T-helper 17 cell (primary cell): ENCODE measurements at regions not wholly inside any gene's neighbourhood (a gene's known extent, or its start where the extent isn't known, plus 50 kb on each side); places are given as distances from the start of the nearest gene placed in this dataset.
"Not testable (repeated sequence)": the region's sequence is repeated elsewhere in the genome, so short reads cannot be mapped to it uniquely, and the experiment has no call there.

Source experiments
- ATAC-seq: fragments of 150-1000 bp; cut with Tn5 transposase; 2 replicates; pipeline ENCODE4 v1.10.0; 2021; ENCODE audit warnings: mild to moderate bottlenecking, moderate library complexity
- DNase-seq, 3 donors: peaks; one replicate each; pipeline versions ENCODE4 v3.0.0 to v3.0.0-alpha.2; 2020 to 2021
- H3K9me3 ChIP-seq: one replicate; pipeline ENCODE4 v1.7.0; 2013; ENCODE audit warnings: low read length, mild to moderate bottlenecking; ENCODE audit not compliant: control insufficient read depth, poor library complexity, severe bottlenecking
- H3K27ac Mint-ChIP-seq: one replicate; pipeline ENCODE4 v1.8.0; 2022; ENCODE audit warnings: mild to moderate bottlenecking, moderate library complexity, mixed read lengths
- H3K27me3 Mint-ChIP-seq: one replicate; pipeline ENCODE4 v1.8.0; 2022; ENCODE audit warnings: mixed read lengths
- H3K36me3 Mint-ChIP-seq: one replicate; pipeline ENCODE4 v1.8.0; 2022; ENCODE audit warnings: low read depth, mixed read lengths
- H3K4me1 Mint-ChIP-seq: one replicate; pipeline ENCODE4 v1.8.0; 2022; ENCODE audit warnings: mild to moderate bottlenecking, mixed read lengths
- H3K4me3 Mint-ChIP-seq: one replicate; pipeline ENCODE4 v1.8.0; 2022; ENCODE audit warnings: mild to moderate bottlenecking, moderate library complexity, mixed read lengths

DNA sequence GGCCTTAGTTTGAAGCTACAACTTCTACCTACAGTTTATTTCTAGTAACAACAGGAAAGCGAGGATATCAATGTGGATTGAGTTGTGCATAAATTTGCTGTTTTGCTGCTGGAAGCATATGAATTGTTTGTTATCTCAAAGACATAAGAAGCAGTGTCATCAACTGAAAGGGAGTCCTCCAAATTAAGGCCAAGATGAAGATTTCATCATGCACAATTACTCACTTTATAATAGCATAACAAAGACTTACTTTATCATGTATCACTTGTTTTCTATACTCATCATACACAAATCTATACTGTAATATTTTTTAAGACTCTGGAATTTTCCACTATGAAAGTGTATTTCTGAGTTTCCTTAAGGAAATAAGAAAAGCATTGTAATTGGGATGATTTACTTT, 136.1 kb upstream of the FANCL start:
- H3K9me3 ChIP-seq: no peaks in the 10 kb centered on the region
- no peaks in the 10 kb centered on the region for H3K4me1 Mint-ChIP-seq
- ATAC-seq (no peak), DNase-seq (no peak)
- H3K36me3 Mint-ChIP-seq: no peaks in the 10 kb centered on the region
- H3K27me3 Mint-ChIP-seq: no peaks in the 10 kb centered on the region
- no peak overlapping the region for H3K27ac Mint-ChIP-seq
- H3K4me3 Mint-ChIP-seq: no peak overlapping the region

GRCh38 chr2:58376592-58376991, 135.5 kb upstream of the FANCL start:
- no peak overlapping the region for H3K27ac Mint-ChIP-seq
- H3K9me3 ChIP-seq: no peaks in the 10 kb centered on the region
- no peak for DNase-seq
- no peak for ATAC-seq
- H3K27me3 Mint-ChIP-seq: no peaks in the 10 kb centered on the region
- no peaks in the 10 kb centered on the region for H3K4me1 Mint-ChIP-seq
- no peak overlapping the region for H3K4me3 Mint-ChIP-seq
- no peaks in the 10 kb centered on the region for H3K36me3 Mint-ChIP-seq

GRCh38 chr2:58369594-58369993, 128.5 kb upstream of the FANCL start:
- Mint-ChIP-seq H3K4me3 (no peak overlapping the region), H3K4me1 (no peaks in the 10 kb centered on the region), H3K36me3 (no peaks in the 10 kb centered on the region), H3K27ac (no peak overlapping the region), H3K27me3 (peaks cover 11% of the 10 kb centered on the region)
- ATAC-seq (no peak), DNase-seq (no peak)
- no peaks in the 10 kb centered on the region for H3K9me3 ChIP-seq

- Mint-ChIP-seq H3K4me3 (no peak overlapping the region), H3K27ac (no peak overlapping the region), H3K4me1 (no peaks in the 10 kb centered on the region), H3K27me3 (peaks cover 32% of the 10 kb centered on the region), H3K36me3 (no peaks in the 10 kb centered on the region)
- no peak for ATAC-seq
- no peak for DNase-seq
- no peaks in the 10 kb centered on the region for H3K9me3 ChIP-seq
Measured at GRCh38 chr2:58364098-58364497, 123.0 kb upstream of the FANCL start.

GRCh38 chr2:58358026-58358425, 116.9 kb upstream of the FANCL start:
- Mint-ChIP-seq H3K4me1 (peaks cover 2% of the 10 kb centered on the region), H3K27ac (no peak overlapping the region), H3K36me3 (no peaks in the 10 kb centered on the region), H3K27me3 (peaks cover 57% of the 10 kb centered on the region), H3K4me3 (no peak overlapping the region)
- DNase-seq (no peak), ATAC-seq (no peak)
- no peaks in the 10 kb centered on the region for H3K9me3 ChIP-seq

GRCh38 chr2:58357521-58357920, 116.4 kb upstream of the FANCL start:
- H3K9me3 ChIP-seq: no peaks in the 10 kb centered on the region
- ATAC-seq (no peak), DNase-seq (no peak)
- no peak overlapping the region for H3K4me3 Mint-ChIP-seq
- no peak overlapping the region for H3K27ac Mint-ChIP-seq
- H3K4me1 Mint-ChIP-seq: peaks cover 2% of the 10 kb centered on the region
- H3K36me3 Mint-ChIP-seq: no peaks in the 10 kb centered on the region
- peaks cover 62% of the 10 kb centered on the region for H3K27me3 Mint-ChIP-seq

GRCh38 chr2:58354230-58354629, 113.1 kb upstream of the FANCL start:
- Mint-ChIP-seq H3K27me3 (peaks cover 57% of the 10 kb centered on the region), H3K4me1 (peaks cover 6% of the 10 kb centered on the region), H3K4me3 (no peak overlapping the region), H3K36me3 (no peaks in the 10 kb centered on the region), H3K27ac (no peak overlapping the region)
- no peaks in the 10 kb centered on the region for H3K9me3 ChIP-seq
- ATAC-seq (no peak), DNase-seq (no peak)

DNA sequence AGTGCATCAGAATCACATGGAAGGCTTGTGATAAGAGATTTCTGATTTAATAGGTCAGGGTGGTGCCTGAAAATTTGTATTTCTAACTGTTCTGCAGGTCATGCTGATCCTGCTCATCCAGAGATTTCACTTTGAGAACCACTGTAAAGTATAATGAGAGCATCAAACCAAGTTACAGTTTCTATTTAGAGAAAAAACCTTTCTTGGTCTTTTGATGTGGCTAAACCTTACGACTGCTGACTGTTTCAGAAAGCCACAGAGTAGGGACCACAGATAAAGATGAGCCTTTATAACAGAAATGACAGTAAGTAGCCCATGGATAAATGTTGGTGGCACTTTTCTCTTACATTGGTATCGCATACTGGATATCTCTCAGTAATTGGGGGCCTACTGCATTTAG, 109.4 kb upstream of the FANCL start:
- H3K27me3 Mint-ChIP-seq: peaks cover 36% of the 10 kb centered on the region
- DNase-seq (no peak), ATAC-seq (peak; percentile 33)
- no peaks in the 10 kb centered on the region for H3K9me3 ChIP-seq
- no peak overlapping the region for H3K27ac Mint-ChIP-seq
- H3K4me3 Mint-ChIP-seq: no peak overlapping the region
- H3K4me1 Mint-ChIP-seq: peaks cover 4% of the 10 kb centered on the region
- H3K36me3 Mint-ChIP-seq: no peaks in the 10 kb centered on the region

DNA sequence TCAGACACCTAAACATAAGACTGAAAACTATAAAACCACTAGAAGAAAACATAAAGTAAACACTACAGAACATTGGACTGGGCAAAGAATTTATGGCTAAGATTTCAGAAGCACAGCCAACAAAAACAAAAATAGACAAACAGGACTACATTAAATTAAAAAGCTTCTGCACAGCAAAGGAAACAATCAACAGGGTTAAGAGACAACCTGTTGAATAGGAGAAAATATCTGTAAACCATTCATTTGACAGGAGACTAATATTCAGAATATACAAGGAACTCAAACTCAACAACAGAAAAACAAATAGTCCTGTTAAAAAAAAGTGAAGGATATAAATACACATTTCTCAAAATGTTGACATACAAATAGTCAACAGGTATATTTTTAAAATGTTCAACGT, 106.7 kb upstream of the FANCL start:
- no peak overlapping the region for H3K4me3 Mint-ChIP-seq
- H3K27me3 Mint-ChIP-seq: peaks cover 19% of the 10 kb centered on the region
- no peaks in the 10 kb centered on the region for H3K9me3 ChIP-seq

GRCh38 chr2:58341047-58341446, 99.9 kb upstream of the FANCL start:
- H3K27me3 Mint-ChIP-seq: no peaks in the 10 kb centered on the region
- no peaks in the 10 kb centered on the region for H3K4me1 Mint-ChIP-seq
- no peak for ATAC-seq
- no peaks in the 10 kb centered on the region for H3K36me3 Mint-ChIP-seq
- H3K27ac Mint-ChIP-seq: no peak overlapping the region
- H3K9me3 ChIP-seq: no peaks in the 10 kb centered on the region
- H3K4me3 Mint-ChIP-seq: no peak overlapping the region
- no peak for DNase-seq

More for the DNA sequence above, 106.7 kb upstream of the FANCL start:
- Mint-ChIP-seq H3K36me3 (no peaks in the 10 kb centered on the region), H3K4me1 (peaks cover 4% of the 10 kb centered on the region), H3K27ac (no peak overlapping the region)
- DNase-seq (no peak), ATAC-seq (no peak)

- H3K4me1 Mint-ChIP-seq: no peaks in the 10 kb centered on the region
- no peak for DNase-seq
- no peaks in the 10 kb centered on the region for H3K9me3 ChIP-seq
- no peak overlapping the region for H3K27ac Mint-ChIP-seq
- H3K27me3 Mint-ChIP-seq: peaks cover 7% of the 10 kb centered on the region
- no peaks in the 10 kb centered on the region for H3K36me3 Mint-ChIP-seq
- H3K4me3 Mint-ChIP-seq: no peak overlapping the region
- no peak for ATAC-seq
Measured at GRCh38 chr2:58339548-58340243, 98.6 kb upstream of the FANCL start.

GRCh38 chr2:58336416-58336815, 95.3 kb upstream of the FANCL start:
- Mint-ChIP-seq H3K27ac (no peak overlapping the region), H3K4me1 (no peaks in the 10 kb centered on the region), H3K36me3 (no peaks in the 10 kb centered on the region), H3K4me3 (no peak overlapping the region), H3K27me3 (peaks cover 7% of the 10 kb centered on the region)
- H3K9me3 ChIP-seq: no peaks in the 10 kb centered on the region
- DNase-seq: no peak
- no peak for ATAC-seq

- H3K27me3 Mint-ChIP-seq: peaks cover 7% of the 10 kb centered on the region
- H3K9me3 ChIP-seq: no peaks in the 10 kb centered on the region
- no peak for ATAC-seq
- H3K27ac Mint-ChIP-seq: no peak overlapping the region
- no peaks in the 10 kb centered on the region for H3K36me3 Mint-ChIP-seq
- DNase-seq: no peak
- H3K4me1 Mint-ChIP-seq: no peaks in the 10 kb centered on the region
- H3K4me3 Mint-ChIP-seq: no peak overlapping the region
Measured at GRCh38 chr2:58334414-58334813, 93.3 kb upstream of the FANCL start.

DNA sequence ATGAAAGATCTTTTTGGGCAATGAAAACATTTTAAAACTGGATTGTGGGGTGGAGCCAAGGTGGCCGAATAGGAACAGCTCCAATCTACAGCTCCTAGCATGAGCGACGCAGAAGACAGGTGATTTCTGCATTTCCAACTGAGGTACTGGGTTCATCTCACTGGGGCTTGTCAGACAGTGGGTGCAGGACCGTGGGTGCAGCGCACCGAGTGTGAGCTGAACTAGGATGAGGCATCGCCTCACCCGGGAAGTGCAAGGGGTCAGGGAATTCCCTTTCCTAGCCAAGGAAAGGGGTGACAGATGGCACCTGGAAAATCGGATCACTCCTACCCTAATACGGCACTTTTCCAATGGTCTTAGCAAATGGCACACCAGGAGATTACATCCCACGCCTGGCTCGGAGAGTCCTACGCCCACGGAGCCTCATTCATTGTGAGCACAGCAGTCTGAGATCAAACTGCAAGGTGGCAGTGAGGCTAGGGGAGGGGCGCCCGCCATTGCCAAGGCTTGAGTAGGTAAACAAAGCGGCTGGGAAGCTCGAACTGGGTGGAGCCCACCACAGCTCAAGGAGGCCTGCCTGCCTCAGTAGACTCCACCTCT, 84.3 kb upstream of the FANCL start:
- not testable (repeated sequence) for H3K36me3 Mint-ChIP-seq, H3K4me3 Mint-ChIP-seq, ATAC-seq, H3K4me1 Mint-ChIP-seq, DNase-seq, H3K27ac Mint-ChIP-seq, H3K27me3 Mint-ChIP-seq, H3K9me3 ChIP-seq
